IMR-90 (cell line): ENCODE measurements at regions not wholly inside any gene's neighbourhood (a gene's known extent, or its start where the extent isn't known, plus 50 kb on each side); places are given as distances from the start of the nearest gene placed in this dataset.

Source experiments
- BHLHE40 ChIP-seq: fragments of 150-350 bp; IDR thresholded peaks from 2 replicates; pipeline ENCODE4 v1.6.1; 2016; ENCODE audit warnings: mild to moderate bottlenecking, low read depth, low read length
- CEBPB ChIP-seq: IDR thresholded peaks from 2 replicates; pipeline ENCODE4 v1.6.1; 2012; ENCODE audit warnings: low read depth, low read length, improper control_type of control experiment
- CHD1 ChIP-seq: IDR thresholded peaks from 2 replicates; pipeline ENCODE4 v1.6.1; 2012; ENCODE audit warnings: low read depth, low read length, improper control_type of control experiment
- MAFK ChIP-seq: IDR thresholded peaks from 2 replicates; pipeline ENCODE4 v1.6.1; 2012; ENCODE audit warnings: low read depth, low read length, improper control_type of control experiment
- NFE2L2 ChIP-seq: fragments of 150-350 bp; IDR thresholded peaks from 2 replicates; pipeline ENCODE4 v1.6.1; 2016; ENCODE audit warnings: low read depth, mild to moderate bottlenecking, low read length
- POLR2A ChIP-seq: IDR thresholded peaks from 2 replicates; pipeline ENCODE4 v1.6.1; 2012; ENCODE audit warnings: mild to moderate bottlenecking, low read depth, low read length
- RFX5 ChIP-seq: IDR thresholded peaks from 2 replicates; pipeline ENCODE4 v1.8.0; 2012; ENCODE audit warnings: low read depth, mild to moderate bottlenecking, low read length, moderate library complexity
- SMC3 ChIP-seq: fragments of 150-350 bp; IDR thresholded peaks from 2 replicates; pipeline ENCODE4 v1.6.1; 2016; ENCODE audit warnings: low read depth, mild to moderate bottlenecking, antibody characterized with exemption, low read length, moderate library complexity
- USF2 ChIP-seq: fragments of 150-350 bp; IDR thresholded peaks from 2 replicates; pipeline ENCODE4 v1.6.1; 2017; ENCODE audit warnings: mild to moderate bottlenecking, antibody characterized with exemption, low read length, low read depth
- TF ChIP-seq, protein P1 (sequence below): conservative IDR thresholded peaks from 2 replicates; pipeline ENCODE4 v1.5.1; 2012; ENCODE audit warnings: mild to moderate bottlenecking, low read depth, low read length, improper control_type of control experiment

GRCh38 chr4:37737466-37737865 lies 51.3 kb upstream of the RELL1 start:
- no peak for TF ChIP-seq USF2
- TF ChIP-seq, protein P1, sequence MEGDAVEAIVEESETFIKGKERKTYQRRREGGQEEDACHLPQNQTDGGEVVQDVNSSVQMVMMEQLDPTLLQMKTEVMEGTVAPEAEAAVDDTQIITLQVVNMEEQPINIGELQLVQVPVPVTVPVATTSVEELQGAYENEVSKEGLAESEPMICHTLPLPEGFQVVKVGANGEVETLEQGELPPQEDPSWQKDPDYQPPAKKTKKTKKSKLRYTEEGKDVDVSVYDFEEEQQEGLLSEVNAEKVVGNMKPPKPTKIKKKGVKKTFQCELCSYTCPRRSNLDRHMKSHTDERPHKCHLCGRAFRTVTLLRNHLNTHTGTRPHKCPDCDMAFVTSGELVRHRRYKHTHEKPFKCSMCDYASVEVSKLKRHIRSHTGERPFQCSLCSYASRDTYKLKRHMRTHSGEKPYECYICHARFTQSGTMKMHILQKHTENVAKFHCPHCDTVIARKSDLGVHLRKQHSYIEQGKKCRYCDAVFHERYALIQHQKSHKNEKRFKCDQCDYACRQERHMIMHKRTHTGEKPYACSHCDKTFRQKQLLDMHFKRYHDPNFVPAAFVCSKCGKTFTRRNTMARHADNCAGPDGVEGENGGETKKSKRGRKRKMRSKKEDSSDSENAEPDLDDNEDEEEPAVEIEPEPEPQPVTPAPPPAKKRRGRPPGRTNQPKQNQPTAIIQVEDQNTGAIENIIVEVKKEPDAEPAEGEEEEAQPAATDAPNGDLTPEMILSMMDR = no peak
- no peak for TF ChIP-seq RFX5
- no peak for TF ChIP-seq CHD1
- no peak for TF ChIP-seq NFE2L2
- TF ChIP-seq POLR2A = no peak
- no peak for TF ChIP-seq BHLHE40
- TF ChIP-seq CEBPB = no peak
- no peak for TF ChIP-seq MAFK
- TF ChIP-seq SMC3 = no peak
